Stimulated activated memory B cell treated with anti-CD40 and anti-IgM and Interleukin-4, amounts not matched to agents 10 μg/mL and 1 μg/mL and 100 μg/mL, for 72 hours (primary cell): ENCODE measurements at regions not wholly inside any gene's neighbourhood (a gene's known extent, or its start where the extent isn't known, plus 50 kb on each side); places are given as distances from the start of the nearest gene placed in this dataset.
"Not testable (repeated sequence)": the region's sequence is repeated elsewhere in the genome, so short reads cannot be mapped to it uniquely, and the experiment has no call there.

ENCODE experiments used
- ATAC-seq: fragments of 150-1000 bp; cut with Tn5 transposase; 2 replicates; pipeline ENCODE4 v1.10.0; 2021
- H3K27ac Mint-ChIP-seq: one replicate; pipeline ENCODE4 v1.8.0; 2022; ENCODE audit warnings: mild to moderate bottlenecking, mixed read lengths
- H3K27me3 Mint-ChIP-seq: one replicate; pipeline ENCODE4 v1.8.0; 2022; ENCODE audit warnings: mixed read lengths
- H3K36me3 Mint-ChIP-seq: one replicate; pipeline ENCODE4 v1.8.0; 2022; ENCODE audit warnings: mixed read lengths
- H3K4me1 Mint-ChIP-seq: one replicate; pipeline ENCODE4 v1.8.0; 2022; ENCODE audit warnings: mixed read lengths
- H3K4me3 Mint-ChIP-seq: one replicate; pipeline ENCODE4 v1.8.0; 2022; ENCODE audit warnings: mild to moderate bottlenecking, moderate library complexity, mixed read lengths
- H3K9me3 Mint-ChIP-seq: one replicate; pipeline ENCODE4 v1.8.0; 2022; ENCODE audit warnings: mixed read lengths

DNA sequence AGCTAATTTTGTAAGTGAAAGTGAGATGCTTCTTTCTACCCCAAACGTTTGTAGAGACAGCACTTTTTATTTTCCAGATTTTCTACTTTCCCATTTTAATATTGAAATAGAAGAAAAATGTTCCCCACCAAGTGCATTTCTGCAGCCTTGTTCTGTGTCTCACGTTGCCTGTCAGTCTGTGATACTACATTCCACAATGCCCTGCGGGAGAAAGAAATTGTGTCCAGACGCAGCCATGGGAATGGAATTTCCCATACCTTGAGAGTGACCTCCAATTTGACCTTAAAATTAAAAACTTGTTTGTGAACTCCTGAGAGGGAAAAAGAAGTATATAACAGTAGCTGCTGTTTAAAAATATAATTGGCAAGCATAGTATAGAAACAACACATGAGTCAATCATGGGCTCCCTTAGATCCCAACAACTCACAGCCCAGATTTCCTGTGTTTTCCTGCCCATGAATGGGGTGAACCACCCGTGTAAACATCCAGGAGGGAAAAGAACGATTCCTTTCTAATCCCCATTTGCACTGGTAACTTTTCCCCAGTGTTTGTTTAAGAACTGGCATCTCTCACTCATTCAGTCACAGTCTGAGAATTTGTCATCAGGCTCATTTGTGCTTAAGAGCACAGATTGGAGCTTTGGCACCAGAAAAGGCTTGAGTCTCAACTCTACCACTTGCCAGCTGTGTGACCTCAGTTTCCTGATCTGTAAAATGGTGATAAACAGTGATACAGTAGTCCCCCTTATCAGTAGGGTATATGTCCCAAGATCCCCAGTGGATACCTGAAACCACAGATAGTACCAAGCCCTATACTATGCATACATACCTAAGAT is 166.1 kb upstream of the ZNF521 start:
- Mint-ChIP-seq H3K27me3 (no peaks in the 10 kb centered on the region), H3K27ac (peak overlapping the region; percentile 64)
- peak; percentile 62 for ATAC-seq

DNA sequence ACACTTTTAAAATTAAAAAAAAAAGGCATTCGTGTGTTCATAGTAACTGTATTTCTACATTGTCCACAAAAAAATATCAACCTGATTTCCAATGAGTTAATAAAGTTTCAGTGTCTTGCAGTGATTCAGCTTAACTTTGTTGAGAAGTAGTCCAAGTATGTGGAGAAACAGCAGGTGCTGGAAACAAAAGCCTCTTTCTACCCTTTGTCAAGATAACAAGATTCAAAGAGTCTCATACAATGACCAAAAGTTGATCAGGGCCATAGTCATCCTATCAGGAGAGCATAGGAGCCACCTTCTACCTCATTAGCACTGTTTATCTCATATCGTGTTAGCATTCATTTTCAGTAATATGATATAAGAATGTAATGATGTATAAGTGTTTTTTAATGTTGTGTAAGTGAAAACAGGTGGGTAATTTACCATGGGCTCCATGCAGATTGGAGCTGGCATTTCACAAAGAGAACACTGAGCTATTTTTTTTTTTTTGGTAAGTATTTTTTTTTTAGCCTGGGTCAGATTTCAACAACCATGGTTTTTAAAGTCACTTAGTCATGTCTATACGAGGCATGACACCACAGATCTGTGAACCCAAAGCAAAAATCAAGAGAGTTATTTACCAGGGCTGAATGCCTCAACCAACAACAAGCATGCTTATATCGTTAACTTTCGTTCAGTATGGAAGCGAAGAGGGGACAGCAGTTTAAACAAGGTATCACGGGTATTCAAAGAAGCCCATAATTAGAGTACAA is 165.0 kb upstream of the ZNF521 start:
- Mint-ChIP-seq H3K4me3 (no peak overlapping the region), H3K4me1 (peaks cover 11% of the 10 kb centered on the region), H3K27me3 (no peaks in the 10 kb centered on the region), H3K36me3 (no peaks in the 10 kb centered on the region), H3K27ac (no peak overlapping the region), H3K9me3 (no peaks in the 10 kb centered on the region)
- ATAC-seq: no peak

More for the DNA sequence above, 166.1 kb upstream of the ZNF521 start:
- no peak overlapping the region for H3K4me3 Mint-ChIP-seq
- H3K36me3 Mint-ChIP-seq: no peaks in the 10 kb centered on the region
- H3K4me1 Mint-ChIP-seq: peaks cover 11% of the 10 kb centered on the region
- no peaks in the 10 kb centered on the region for H3K9me3 Mint-ChIP-seq

DNA sequence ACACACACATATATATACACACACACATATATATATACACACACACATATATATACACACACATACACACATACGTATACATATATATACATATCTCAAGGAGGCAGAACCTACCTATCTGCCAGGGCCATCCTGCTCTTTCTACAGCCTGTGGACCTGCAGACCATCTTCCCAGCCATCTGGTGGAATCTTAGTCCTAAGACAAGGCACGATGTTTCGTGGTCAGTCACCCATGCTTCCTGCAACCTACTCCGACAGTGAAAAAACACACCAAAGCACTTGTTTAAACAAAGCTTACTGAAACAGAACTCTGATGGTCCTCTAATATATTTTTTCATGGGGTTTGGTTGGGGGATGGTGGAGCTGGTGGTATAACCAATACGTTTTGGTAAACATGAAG is 164.2 kb upstream of the ZNF521 start:
- Mint-ChIP-seq H3K4me3 (no peak overlapping the region), H3K27me3 (no peaks in the 10 kb centered on the region), H3K9me3 (no peaks in the 10 kb centered on the region), H3K27ac (no peak overlapping the region), H3K4me1 (peaks cover 11% of the 10 kb centered on the region), H3K36me3 (no peaks in the 10 kb centered on the region)
- ATAC-seq: no peak

DNA sequence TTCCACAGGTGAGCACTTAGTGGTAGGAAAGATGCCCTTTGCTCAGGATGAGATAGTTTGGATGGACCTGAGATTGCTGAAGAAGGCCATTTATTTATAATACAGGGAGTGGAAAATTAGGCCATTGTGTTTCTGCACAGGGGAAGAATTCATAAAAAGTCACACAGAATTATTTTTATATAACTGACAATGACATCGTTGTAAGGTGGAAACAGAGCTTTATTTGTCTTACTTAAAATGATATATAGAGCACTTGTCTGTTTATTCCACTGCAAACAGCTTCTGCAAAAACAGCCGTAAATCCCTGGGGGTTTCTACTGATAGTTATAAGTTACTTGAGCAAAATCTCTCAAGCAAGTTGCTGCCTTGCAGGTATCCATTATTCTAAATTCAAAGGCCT is 158.1 kb upstream of the ZNF521 start:
- H3K4me1 Mint-ChIP-seq: no peaks in the 10 kb centered on the region
- H3K9me3 Mint-ChIP-seq: no peaks in the 10 kb centered on the region
- H3K4me3 Mint-ChIP-seq: no peak overlapping the region
- no peak for ATAC-seq
- peaks cover 12% of the 10 kb centered on the region for H3K27me3 Mint-ChIP-seq
- no peak overlapping the region for H3K27ac Mint-ChIP-seq
- no peaks in the 10 kb centered on the region for H3K36me3 Mint-ChIP-seq

DNA sequence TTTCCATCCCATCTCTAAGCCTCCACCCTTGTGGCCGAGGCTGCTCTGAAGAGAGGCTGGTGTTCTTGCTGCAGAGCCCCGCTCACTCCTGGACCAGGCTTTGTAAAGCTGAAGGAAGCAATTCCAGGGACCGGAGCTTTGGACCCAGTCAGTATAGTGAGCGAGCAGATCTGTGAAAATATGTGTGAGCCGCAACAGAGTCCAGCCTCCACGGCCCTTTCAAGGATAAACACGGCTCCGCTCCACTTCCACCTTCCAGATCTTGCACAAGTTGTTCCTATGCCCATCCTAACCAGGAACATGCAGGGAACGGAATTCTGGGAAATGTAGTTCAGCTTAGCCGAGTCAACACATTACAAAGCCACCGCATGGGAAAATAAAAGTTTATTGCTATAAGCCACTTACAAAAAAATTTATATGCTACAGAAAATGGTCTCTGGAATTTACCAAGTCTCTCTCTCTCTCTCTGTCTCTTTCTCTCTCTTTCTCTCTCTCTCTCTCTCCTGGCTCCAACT is 151.7 kb upstream of the ZNF521 start:
- H3K27me3 Mint-ChIP-seq: peaks cover 22% of the 10 kb centered on the region
- H3K36me3 Mint-ChIP-seq: no peaks in the 10 kb centered on the region
- H3K4me3 Mint-ChIP-seq: no peak overlapping the region
- H3K9me3 Mint-ChIP-seq: peaks cover 2% of the 10 kb centered on the region
- ATAC-seq: peak; percentile 8
- H3K4me1 Mint-ChIP-seq: no peaks in the 10 kb centered on the region
- H3K27ac Mint-ChIP-seq: no peak overlapping the region

DNA sequence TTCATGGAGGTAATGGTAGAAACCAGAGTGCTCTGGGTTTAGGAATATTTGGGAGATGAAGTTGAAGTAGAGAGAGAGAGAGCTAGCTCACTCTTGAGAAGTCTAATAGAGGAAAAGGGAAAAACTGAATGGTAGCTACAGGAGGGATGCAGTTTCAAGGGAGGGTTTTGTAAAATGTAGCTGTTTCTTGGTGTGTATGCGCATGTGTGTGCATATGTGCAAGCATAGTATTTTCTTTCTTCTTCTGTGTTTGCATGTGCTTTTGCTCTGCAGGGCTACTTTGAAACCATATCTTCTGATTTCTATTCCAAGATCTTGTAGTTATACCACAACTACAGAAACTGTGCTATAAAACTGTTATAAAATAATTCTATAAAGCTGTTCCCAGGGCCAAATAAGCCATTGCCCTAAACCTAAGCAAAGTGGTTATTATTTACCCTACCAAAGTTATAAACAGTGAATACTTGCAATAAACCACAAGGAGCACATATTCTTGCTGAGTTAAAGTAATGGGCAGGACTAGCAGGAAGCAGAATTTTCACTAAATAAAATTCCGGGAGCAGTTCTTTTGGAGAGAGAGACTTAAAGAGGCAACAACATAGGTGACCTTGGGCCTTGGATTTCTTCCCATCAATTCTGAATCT is 145.3 kb upstream of the ZNF521 start:
- no peak overlapping the region for H3K27ac Mint-ChIP-seq
- H3K4me3 Mint-ChIP-seq: no peak overlapping the region
- no peaks in the 10 kb centered on the region for H3K4me1 Mint-ChIP-seq
- peaks cover 23% of the 10 kb centered on the region for H3K27me3 Mint-ChIP-seq
- no peaks in the 10 kb centered on the region for H3K36me3 Mint-ChIP-seq
- H3K9me3 Mint-ChIP-seq: peaks cover 6% of the 10 kb centered on the region
- no peak for ATAC-seq

DNA sequence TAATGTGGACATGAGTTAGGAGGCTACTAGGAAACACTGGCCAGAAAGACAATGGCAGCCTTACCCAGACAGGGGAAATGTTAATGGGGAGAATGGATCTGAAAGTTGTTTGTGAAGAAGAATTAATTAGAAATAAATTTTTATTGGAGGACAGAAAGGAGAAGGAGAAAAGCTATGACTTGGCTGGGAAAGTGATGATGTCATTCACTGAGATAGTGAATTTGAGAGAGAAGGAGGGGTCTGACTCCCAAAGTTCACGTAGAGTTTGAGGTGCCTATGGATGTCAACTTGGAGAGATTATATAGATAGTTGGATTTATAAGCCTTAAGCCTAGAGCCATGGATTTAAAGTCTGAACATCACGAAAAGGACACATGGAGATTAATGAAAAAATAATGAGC is 144.6 kb upstream of the ZNF521 start:
- peaks cover 18% of the 10 kb centered on the region for H3K27me3 Mint-ChIP-seq
- no peaks in the 10 kb centered on the region for H3K4me1 Mint-ChIP-seq
- H3K36me3 Mint-ChIP-seq: no peaks in the 10 kb centered on the region
- no peak overlapping the region for H3K27ac Mint-ChIP-seq
- H3K9me3 Mint-ChIP-seq: peaks cover 6% of the 10 kb centered on the region
- no peak overlapping the region for H3K4me3 Mint-ChIP-seq
- no peak for ATAC-seq

DNA sequence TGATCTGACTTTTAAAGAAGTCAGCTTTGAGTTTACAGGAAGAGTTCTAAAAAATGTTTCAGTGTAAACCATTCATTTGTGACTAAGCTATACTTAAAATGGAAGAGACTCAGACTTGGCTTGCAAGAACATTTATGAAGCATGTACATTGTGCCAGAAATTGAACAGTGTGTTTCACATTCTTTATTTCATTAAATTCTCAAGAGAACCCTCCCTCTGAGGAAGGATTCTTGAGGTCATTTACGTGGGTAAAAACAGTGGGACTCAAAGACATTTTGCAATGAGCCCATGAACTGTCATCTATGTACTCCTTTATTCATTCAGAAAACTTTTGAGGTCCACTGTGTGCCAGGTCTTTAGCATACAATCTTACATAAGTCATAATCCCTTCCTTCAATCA is 143.6 kb upstream of the ZNF521 start:
- peaks cover 13% of the 10 kb centered on the region for H3K27me3 Mint-ChIP-seq
- no peaks in the 10 kb centered on the region for H3K36me3 Mint-ChIP-seq
- ATAC-seq: no peak
- no peak overlapping the region for H3K27ac Mint-ChIP-seq
- H3K9me3 Mint-ChIP-seq: peaks cover 6% of the 10 kb centered on the region
- H3K4me3 Mint-ChIP-seq: no peak overlapping the region
- H3K4me1 Mint-ChIP-seq: no peaks in the 10 kb centered on the region

DNA sequence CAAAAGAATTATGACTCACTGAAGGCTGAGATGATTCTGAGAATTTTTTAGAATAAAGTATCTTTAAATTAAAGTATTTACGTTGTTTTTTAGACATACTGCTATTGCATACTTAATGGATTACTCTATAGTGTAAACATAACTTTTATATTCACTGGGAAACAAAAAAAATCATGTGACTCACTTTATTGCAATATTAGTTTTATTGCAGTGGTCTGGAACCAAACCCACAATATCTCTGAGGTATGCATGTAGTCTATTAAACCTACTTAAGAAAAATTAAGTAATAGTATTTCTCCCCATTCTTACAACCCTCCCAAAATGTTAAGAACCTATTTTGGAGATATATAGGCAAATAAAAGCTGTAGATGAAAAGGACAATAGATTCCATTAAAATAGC is 142.9 kb upstream of the ZNF521 start:
- Mint-ChIP-seq H3K4me3 (no peak overlapping the region), H3K27me3 (peaks cover 13% of the 10 kb centered on the region), H3K27ac (no peak overlapping the region), H3K9me3 (peaks cover 6% of the 10 kb centered on the region), H3K4me1 (no peaks in the 10 kb centered on the region), H3K36me3 (no peaks in the 10 kb centered on the region)
- ATAC-seq: no peak

DNA sequence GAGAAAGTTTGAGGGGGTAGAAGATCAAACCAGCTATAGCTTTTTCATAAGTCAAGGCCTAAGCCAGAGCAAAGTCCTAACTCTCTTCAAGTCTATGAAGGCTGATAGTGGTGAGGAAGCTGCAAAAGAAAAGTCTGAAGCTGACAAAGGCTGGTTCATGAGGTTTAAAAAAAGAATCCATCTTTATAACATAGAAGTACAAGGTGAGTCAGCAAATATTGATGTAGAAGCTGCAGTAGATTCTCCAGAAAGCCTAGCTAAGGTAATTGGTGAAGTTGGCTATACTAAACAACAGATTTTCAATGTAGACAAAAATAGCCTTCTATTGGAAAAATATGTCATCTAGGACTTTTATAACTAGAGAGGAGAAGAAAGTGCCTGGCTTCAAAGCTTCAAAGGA is 141.4 kb upstream of the ZNF521 start:
- H3K27me3 Mint-ChIP-seq: peaks cover 13% of the 10 kb centered on the region
- H3K27ac Mint-ChIP-seq: no peak overlapping the region
- peaks cover 4% of the 10 kb centered on the region for H3K9me3 Mint-ChIP-seq
- H3K4me1 Mint-ChIP-seq: no peaks in the 10 kb centered on the region
- no peaks in the 10 kb centered on the region for H3K36me3 Mint-ChIP-seq
- no peak for ATAC-seq
- no peak overlapping the region for H3K4me3 Mint-ChIP-seq

DNA sequence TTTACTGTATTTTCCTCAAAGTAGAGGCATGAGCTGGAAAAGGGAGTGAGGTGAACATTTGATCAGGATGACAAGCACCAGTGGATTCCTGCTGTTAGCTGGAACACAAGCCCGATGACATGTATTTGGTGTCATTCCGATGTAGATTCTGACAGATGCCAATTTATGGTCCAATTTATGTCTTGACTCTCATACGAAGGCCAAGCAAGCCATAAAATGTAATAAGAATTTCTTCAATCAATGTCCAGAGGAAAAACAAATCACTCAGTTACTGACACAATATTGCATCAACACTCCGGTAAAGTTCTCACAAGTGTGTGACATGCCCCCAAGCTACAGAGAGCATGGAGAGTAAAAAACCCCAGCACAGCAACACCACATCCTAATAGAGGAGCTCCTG is 138.3 kb upstream of the ZNF521 start:
- Mint-ChIP-seq H3K4me3 (no peak overlapping the region), H3K4me1 (no peaks in the 10 kb centered on the region), H3K27me3 (no peaks in the 10 kb centered on the region), H3K36me3 (no peaks in the 10 kb centered on the region), H3K9me3 (peaks cover 4% of the 10 kb centered on the region), H3K27ac (no peak overlapping the region)
- no peak for ATAC-seq

DNA sequence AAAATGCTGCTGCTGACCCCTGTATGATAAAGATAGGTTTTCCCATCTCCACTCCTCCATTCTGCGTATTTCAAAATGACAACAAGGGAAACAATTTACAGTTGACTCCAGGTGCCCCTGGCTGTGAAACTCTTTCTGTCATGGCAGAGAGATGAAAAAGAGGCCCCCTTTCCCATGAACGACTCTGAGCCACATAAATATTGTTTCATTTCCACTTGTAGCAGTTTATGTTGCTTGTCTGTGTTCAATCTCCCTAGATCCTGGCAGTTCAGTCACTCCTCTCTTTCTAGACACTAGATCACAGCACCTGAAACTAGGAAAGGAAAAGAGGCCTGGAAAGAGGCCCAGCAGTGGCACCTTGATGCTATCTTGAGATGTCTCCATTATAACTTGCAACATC is 121.0 kb upstream of the ZNF521 start:
- ATAC-seq: no peak
- peaks cover 5% of the 10 kb centered on the region for H3K27me3 Mint-ChIP-seq
- H3K4me1 Mint-ChIP-seq: no peaks in the 10 kb centered on the region
- no peaks in the 10 kb centered on the region for H3K36me3 Mint-ChIP-seq
- H3K4me3 Mint-ChIP-seq: no peak overlapping the region
- H3K9me3 Mint-ChIP-seq: peaks cover 5% of the 10 kb centered on the region
- no peak overlapping the region for H3K27ac Mint-ChIP-seq

DNA sequence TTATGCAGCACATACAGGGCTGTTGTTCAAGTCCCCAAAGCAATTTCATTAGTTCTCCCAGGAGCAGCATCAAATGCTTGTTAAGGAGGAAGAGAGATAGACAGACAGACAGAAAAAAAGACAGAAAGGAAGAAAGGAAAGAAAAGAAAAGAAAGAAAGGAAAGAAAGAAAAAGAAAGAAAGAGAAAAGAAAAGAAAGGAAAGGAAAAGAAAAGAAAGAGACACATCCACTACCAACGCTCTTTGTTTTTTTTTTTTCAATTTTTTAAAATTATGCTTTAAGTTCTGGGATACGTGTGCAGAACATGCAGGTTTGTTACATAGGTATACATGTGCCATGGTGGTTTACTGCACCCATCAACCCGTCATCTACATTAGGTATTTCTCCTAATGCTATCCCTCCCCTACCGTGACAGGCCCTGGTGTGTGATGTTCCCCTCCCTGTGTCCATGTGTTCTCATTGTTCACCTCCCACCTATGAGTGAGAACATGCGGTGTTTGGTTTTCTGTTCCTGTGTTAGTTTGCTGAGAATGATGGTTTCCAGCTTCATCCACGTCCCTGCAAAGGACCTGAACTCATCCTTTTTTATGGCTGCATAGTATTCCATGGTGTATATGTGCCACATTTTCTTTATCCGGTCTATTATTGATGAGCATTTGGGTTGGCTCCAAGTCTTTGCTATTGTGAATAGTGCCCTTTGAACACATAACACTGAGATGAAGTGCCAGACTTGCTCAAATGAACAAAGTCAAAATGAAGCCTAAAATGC is 119.0 kb upstream of the ZNF521 start:
- H3K9me3 Mint-ChIP-seq, H3K4me3 Mint-ChIP-seq, H3K27ac Mint-ChIP-seq, ATAC-seq, H3K4me1 Mint-ChIP-seq, H3K36me3 Mint-ChIP-seq, H3K27me3 Mint-ChIP-seq: not testable (repeated sequence)

DNA sequence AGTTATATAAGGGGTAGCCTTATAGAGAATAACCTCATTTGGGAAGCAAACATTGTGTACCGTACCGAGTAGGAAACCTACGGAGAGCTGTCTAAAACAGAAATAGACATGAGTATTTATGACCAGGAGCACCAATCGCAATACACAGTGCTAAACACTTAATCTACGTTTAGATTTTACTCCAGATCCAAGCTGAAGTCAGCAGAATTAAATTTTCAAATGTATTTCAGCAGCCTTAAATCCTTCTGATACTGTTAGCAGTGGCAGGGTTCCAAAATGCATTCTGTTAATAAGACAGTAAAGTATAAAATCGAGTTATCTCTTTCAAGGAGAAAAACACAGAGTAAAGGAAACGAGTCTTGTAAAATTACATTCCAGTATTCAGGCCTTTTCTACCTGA is 118.1 kb upstream of the ZNF521 start:
- Mint-ChIP-seq H3K36me3 (no peaks in the 10 kb centered on the region), H3K9me3 (peaks cover 5% of the 10 kb centered on the region), H3K27ac (no peak overlapping the region), H3K4me1 (no peaks in the 10 kb centered on the region), H3K27me3 (no peaks in the 10 kb centered on the region), H3K4me3 (no peak overlapping the region)
- ATAC-seq: no peak

DNA sequence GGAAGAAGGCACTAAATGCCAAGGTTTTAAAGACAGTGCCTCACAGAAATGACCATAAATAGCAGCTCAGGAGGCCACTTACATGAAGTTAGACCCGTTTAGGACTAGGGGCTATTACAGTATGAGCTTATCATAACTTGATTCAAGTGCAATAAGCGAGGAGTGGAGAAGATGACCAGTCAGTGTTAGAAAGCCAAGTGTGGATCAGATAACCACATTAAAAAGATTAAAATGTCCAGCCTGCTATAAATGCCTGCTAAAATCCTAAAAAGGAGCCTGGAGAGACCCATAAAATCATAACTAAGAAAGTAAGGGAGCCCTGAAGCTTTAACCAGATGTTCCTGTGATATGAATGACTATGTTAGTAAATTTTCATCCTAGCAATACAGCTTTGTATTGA is 117.5 kb upstream of the ZNF521 start:
- Mint-ChIP-seq H3K9me3 (peaks cover 5% of the 10 kb centered on the region), H3K36me3 (no peaks in the 10 kb centered on the region), H3K4me3 (no peak overlapping the region), H3K27me3 (no peaks in the 10 kb centered on the region), H3K27ac (no peak overlapping the region), H3K4me1 (no peaks in the 10 kb centered on the region)
- ATAC-seq: no peak
